DOHH2 (cell line): ENCODE measurements at regions not wholly inside any gene's neighbourhood (a gene's known extent, or its start where the extent isn't known, plus 50 kb on each side); places are given as distances from the start of the nearest gene placed in this dataset.

Source experiments
- H3F3A ChIP-seq: fragments of 200-600 bp; sonication (generic), shearing (Covaris generic); 2 replicates; pipeline ENCODE4 v1.6.0; 2016; ENCODE audit warnings: antibody characterized with exemption, mild to moderate bottlenecking; ENCODE audit not compliant: control insufficient read depth, insufficient read depth
- H3K27ac ChIP-seq: fragments of 200-600 bp; sonication (generic); 2 replicates; pipeline ENCODE4 v1.5.1; 2014; ENCODE audit warnings: low read depth, mild to moderate bottlenecking, low read length, moderate library complexity
- H3K27me3 ChIP-seq: fragments of 200-600 bp; sonication (generic); 2 replicates; pipeline ENCODE4 v1.6.1; 2014; ENCODE audit warnings: mild to moderate bottlenecking, low read length, mixed read lengths; ENCODE audit not compliant: control insufficient read depth
- H3K36me3 ChIP-seq: fragments of 200-600 bp; sonication (generic); 2 replicates; pipeline ENCODE4 v1.6.1; 2014; ENCODE audit warnings: mild to moderate bottlenecking, low read length, moderate library complexity, mixed read lengths; ENCODE audit not compliant: control insufficient read depth
- H3K4me1 ChIP-seq: fragments of 200-600 bp; sonication (generic); 2 replicates; pipeline ENCODE4 v1.6.1; 2014; ENCODE audit warnings: mild to moderate bottlenecking, low read length, mixed read lengths; ENCODE audit not compliant: control insufficient read depth
- H3K4me2 ChIP-seq: fragments of 200-600 bp; sonication (generic); 2 replicates; pipeline ENCODE4 v1.6.0; 2014; ENCODE audit warnings: mild to moderate bottlenecking, low read length, moderate library complexity
- H3K4me3 ChIP-seq: fragments of 200-600 bp; sonication (generic); 2 replicates; pipeline ENCODE4 v1.5.1; 2014; ENCODE audit warnings: mild to moderate bottlenecking, low read length, mixed read lengths
- H3K79me2 ChIP-seq: fragments of 200-600 bp; sonication (generic); 2 replicates; pipeline ENCODE4 v1.6.1; 2014; ENCODE audit warnings: mild to moderate bottlenecking, low read length, mixed read lengths; ENCODE audit not compliant: control insufficient read depth
- H3K9me2 ChIP-seq: fragments of 200-600 bp; sonication (generic); replicated peaks from 2 replicates; pipeline ENCODE4 v1.6.1; 2014; ENCODE audit warnings: mild to moderate bottlenecking, low read length, mixed read lengths; ENCODE audit not compliant: control insufficient read depth
- H3K9me3 ChIP-seq: fragments of 200-600 bp; sonication (generic); 2 replicates; pipeline ENCODE4 v1.6.1; 2014; ENCODE audit warnings: antibody characterized with exemption, low read length, mixed read lengths; ENCODE audit not compliant: control insufficient read depth, insufficient read depth
- H4K20me1 ChIP-seq: fragments of 200-600 bp; sonication (generic); 2 replicates; pipeline ENCODE4 v1.6.0; 2014; ENCODE audit warnings: low read depth, mild to moderate bottlenecking, antibody characterized with exemption, low read length, moderate library complexity; ENCODE audit not compliant: control insufficient read depth, insufficient read depth
- CTCF ChIP-seq: fragments of 200-600 bp; sonication (generic); IDR thresholded peaks from one replicate; pipeline ENCODE4 v1.5.1; 2014; ENCODE audit warnings: antibody characterized with exemption, mild to moderate bottlenecking, low read depth, low read length; ENCODE audit not compliant: poor library complexity, severe bottlenecking
- EZH2phosphoT487 ChIP-seq: fragments of 200-600 bp; sonication (generic); IDR thresholded peaks from 2 replicates; pipeline ENCODE4 v1.6.1; 2017; ENCODE audit warnings: borderline replicate concordance, mild to moderate bottlenecking, antibody characterized with exemption, low read length, moderate library complexity, mixed read lengths

GRCh38 chr5:154588091-154588774 is 110.2 kb upstream of the HAND1 start:
- TF ChIP-seq CTCF (no peak), EZH2phosphoT487 (no peak)
- no peaks in the 10 kb centered on the region for H3K9me2 ChIP-seq
- H3K36me3 ChIP-seq: no peaks in the 10 kb centered on the region
- H3K4me1 ChIP-seq: no peaks in the 10 kb centered on the region
- H3K9me3 ChIP-seq: no peaks in the 10 kb centered on the region
- no peaks in the 10 kb centered on the region for H3K27me3 ChIP-seq
- no peaks in the 10 kb centered on the region for H3F3A ChIP-seq
- no peak overlapping the region for H3K4me3 ChIP-seq
- H3K4me2 ChIP-seq: no peak overlapping the region
- no peaks in the 10 kb centered on the region for H3K79me2 ChIP-seq
- no peaks in the 10 kb centered on the region for H4K20me1 ChIP-seq
- no peak overlapping the region for H3K27ac ChIP-seq

- Histone ChIP-seq H3K4me1 (no peaks in the 10 kb centered on the region), H3F3A (no peaks in the 10 kb centered on the region), H3K4me3 (no peak overlapping the region), H4K20me1 (no peaks in the 10 kb centered on the region), H3K27me3 (no peaks in the 10 kb centered on the region), H3K36me3 (no peaks in the 10 kb centered on the region), H3K27ac (no peak overlapping the region), H3K9me2 (no peaks in the 10 kb centered on the region), H3K4me2 (no peak overlapping the region), H3K9me3 (no peaks in the 10 kb centered on the region), H3K79me2 (no peaks in the 10 kb centered on the region)
- no peak for TF ChIP-seq EZH2phosphoT487
- no peak for TF ChIP-seq CTCF
These were observed 109.3 kb upstream of the HAND1 start for GRCh38 chr5:154587123-154588026.

- H3K79me2 ChIP-seq: no peaks in the 10 kb centered on the region
- H3K9me2 ChIP-seq: no peaks in the 10 kb centered on the region
- no peaks in the 10 kb centered on the region for H4K20me1 ChIP-seq
- no peak overlapping the region for H3K4me3 ChIP-seq
- H3K27ac ChIP-seq: no peak overlapping the region
- no peaks in the 10 kb centered on the region for H3K36me3 ChIP-seq
- H3K4me1 ChIP-seq: no peaks in the 10 kb centered on the region
- H3K9me3 ChIP-seq: no peaks in the 10 kb centered on the region
- TF ChIP-seq CTCF (no peak), EZH2phosphoT487 (no peak)
- H3K27me3 ChIP-seq: peaks cover 2% of the 10 kb centered on the region; the same call in 1 of the 2 replicates
- H3F3A ChIP-seq: no peaks in the 10 kb centered on the region
- H3K4me2 ChIP-seq: no peak overlapping the region
These were observed 105.7 kb upstream of the HAND1 start for GRCh38 chr5:154583671-154584177.
